ENCODE measurements at regions not wholly inside any gene's neighbourhood (a gene's known extent, or its start where the extent isn't known, plus 50 kb on each side); places are given as distances from the start of the nearest gene placed in this dataset.

- no peak overlapping the region for H3K9ac ChIP-seq (ENCODE audit: low read length)
- intact Hi-C loops (cut with micrococcal nuclease): no loop called here
- H2AFZ ChIP-seq (ENCODE audit: insufficient read depth, low read depth, low read length, poor library complexity, severe bottlenecking): no peak overlapping the region
- peaks cover 7 to 16% of the 10 kb centered on the region in 2 donors for H3K4me1 ChIP-seq (ENCODE audit: control insufficient read depth in 2 of 2, insufficient read depth in 2 of 2, low read length in 2 of 2)
- H4K20me1 ChIP-seq (ENCODE audit: control insufficient read depth, insufficient read depth, low read length, poor library complexity, severe bottlenecking): no peaks in the 10 kb centered on the region
- peaks cover 7 to 27% (median 16%) of the 10 kb centered on the region in 3 donors for H3K9me3 ChIP-seq (ENCODE audit: control extremely low read depth in 1 of 3, control insufficient read depth in 2 of 3, insufficient read depth in 1 of 3, low read length in 2 of 3)
- peaks cover 15% of the 10 kb centered on the region for H3K4me1 Mint-ChIP-seq
- ATAC-seq (ENCODE audit: low read depth) (no peak), DNase-seq (peak; percentile 38)
- ChIA-PET CTCF (no interaction called here), POLR2A (no interaction called here)
- TF ChIP-seq CTCF (IDR thresholded peaks at IDR 0.05) (no peak), EZH2 (IDR thresholded peaks at IDR 0.05; ENCODE audit: borderline replicate concordance, insufficient read depth, low read depth, low read length, poor library complexity, severe bottlenecking) (no peak)
- no peaks in the 10 kb centered on the region for H3K27me3 ChIP-seq (replicated peaks in 1 of 4; ENCODE audit: control extremely low read depth in 1 of 4, control insufficient read depth in 3 of 4, insufficient read depth in 4 of 4, low read length in 3 of 4)
- no peaks in the 10 kb centered on the region for H3K27me3 Mint-ChIP-seq
- no peak overlapping the region for H3K27ac ChIP-seq (ENCODE audit: low read length in 2 of 2)
- H3K4me2 ChIP-seq (replicated peaks; ENCODE audit: low read depth, low read length, poor library complexity, severe bottlenecking): no peak overlapping the region
- H3K36me3 ChIP-seq (replicated peaks in 1 of 2; ENCODE audit: control extremely low read depth in 1 of 2, control insufficient read depth in 1 of 2, extremely low read depth in 1 of 2, insufficient read depth in 2 of 2, low read length in 1 of 2): no peaks in the 10 kb centered on the region
- no peak overlapping the region for H3K4me3 Mint-ChIP-seq
- peaks cover 13% of the 10 kb centered on the region for H3K9me3 Mint-ChIP-seq (ENCODE audit: insufficient read depth)
- H3K4me3 ChIP-seq (ENCODE audit: control extremely low read depth in 1 of 5, extremely low read depth in 1 of 5, insufficient read depth in 1 of 5, low read depth in 2 of 5, low read length in 4 of 5): no peak overlapping the region
- H3K27ac Mint-ChIP-seq: no peak overlapping the region
- no peaks in the 10 kb centered on the region for H3K79me2 ChIP-seq (ENCODE audit: control insufficient read depth, insufficient read depth, low read length)
These were observed 68.9 kb upstream of the GNAZ start for GRCh38 chr22:23001463-23001862.

- Histone ChIP-seq H3K79me2 (ENCODE audit: control insufficient read depth, insufficient read depth, low read length) (no peaks in the 10 kb centered on the region), H3K4me1 (ENCODE audit: control insufficient read depth in 2 of 2, insufficient read depth in 2 of 2, low read length in 2 of 2) (peaks cover 7 to 16% of the 10 kb centered on the region in 2 donors), H3K27ac (ENCODE audit: low read length in 2 of 2) (no peak overlapping the region), H4K20me1 (ENCODE audit: control insufficient read depth, insufficient read depth, low read length, poor library complexity, severe bottlenecking) (no peaks in the 10 kb centered on the region), H3K9me3 (ENCODE audit: control extremely low read depth in 1 of 3, control insufficient read depth in 2 of 3, insufficient read depth in 1 of 3, low read length in 2 of 3) (peaks cover 2 to 15% (median 11%) of the 10 kb centered on the region in 3 donors), H3K4me3 (ENCODE audit: control extremely low read depth in 1 of 5, extremely low read depth in 1 of 5, insufficient read depth in 1 of 5, low read depth in 2 of 5, low read length in 4 of 5) (no peak overlapping the region), H3K36me3 (replicated peaks in 1 of 2; ENCODE audit: control extremely low read depth in 1 of 2, control insufficient read depth in 1 of 2, extremely low read depth in 1 of 2, insufficient read depth in 2 of 2, low read length in 1 of 2) (no peaks in the 10 kb centered on the region), H3K9ac (ENCODE audit: low read length) (no peak overlapping the region), H2AFZ (ENCODE audit: insufficient read depth, low read depth, low read length, poor library complexity, severe bottlenecking) (no peak overlapping the region), H3K27me3 (replicated peaks in 1 of 4; ENCODE audit: control extremely low read depth in 1 of 4, control insufficient read depth in 3 of 4, insufficient read depth in 4 of 4, low read length in 3 of 4) (no peaks in the 10 kb centered on the region), H3K4me2 (replicated peaks; ENCODE audit: low read depth, low read length, poor library complexity, severe bottlenecking) (no peak overlapping the region)
- Mint-ChIP-seq H3K4me1 (peaks cover 15% of the 10 kb centered on the region), H3K27ac (no peak overlapping the region), H3K4me3 (no peak overlapping the region), H3K9me3 (ENCODE audit: insufficient read depth) (peaks cover 6% of the 10 kb centered on the region), H3K27me3 (no peaks in the 10 kb centered on the region)
- WGBS (ENCODE audit: insufficient coverage): no CpG with 5 or more reads among the region's 2 CpGs
- DNase-seq: no peak
- TF ChIP-seq EZH2 (IDR thresholded peaks at IDR 0.05; ENCODE audit: borderline replicate concordance, insufficient read depth, low read depth, low read length, poor library complexity, severe bottlenecking) (no peak), CTCF (IDR thresholded peaks at IDR 0.05) (no peak)
- intact Hi-C loops (cut with micrococcal nuclease): no loop called here
- ChIA-PET CTCF (interaction anchor here (0.9 kb wide), 1 partner anchor 9 kb away, joined by 3 read pairs; no protein-coding TSS in a partner anchor), POLR2A (no interaction called here)
- no peak for ATAC-seq (ENCODE audit: low read depth)
These were observed 67.6 kb upstream of the GNAZ start for GRCh38 chr22:23002612-23003180.
